Neuron (in vitro differentiated cells): ENCODE measurements at regions not wholly inside any gene's neighbourhood (a gene's known extent, or its start where the extent isn't known, plus 50 kb on each side); places are given as distances from the start of the nearest gene placed in this dataset.
"Not testable (repeated sequence)": the region's sequence is repeated elsewhere in the genome, so short reads cannot be mapped to it uniquely, and the experiment has no call there.

Experiments
- H2AFZ ChIP-seq: one replicate; pipeline ENCODE4 v1.6.1; 2013; ENCODE audit warnings: low read depth, mild to moderate bottlenecking, inconsistent platforms, low read length, moderate library complexity
- H3K27me3 ChIP-seq: one replicate; pipeline ENCODE4 v1.6.1; 2013; ENCODE audit warnings: low read length; ENCODE audit not compliant: insufficient read depth
- H3K36me3 ChIP-seq: one replicate; pipeline ENCODE4 v1.6.1; 2013; ENCODE audit warnings: low read length; ENCODE audit not compliant: insufficient read depth
- H3K4me1 ChIP-seq: one replicate; pipeline ENCODE4 v1.6.1; 2013; ENCODE audit warnings: low read length; ENCODE audit not compliant: insufficient read depth
- H3K4me3 ChIP-seq: 2 replicates; pipeline ENCODE4 v1.5.1; 2013; ENCODE audit warnings: mild to moderate bottlenecking, low read length, moderate library complexity
- H3K9me3 ChIP-seq: one replicate; pipeline ENCODE4 v1.6.1; 2013; ENCODE audit warnings: low read length

DNA sequence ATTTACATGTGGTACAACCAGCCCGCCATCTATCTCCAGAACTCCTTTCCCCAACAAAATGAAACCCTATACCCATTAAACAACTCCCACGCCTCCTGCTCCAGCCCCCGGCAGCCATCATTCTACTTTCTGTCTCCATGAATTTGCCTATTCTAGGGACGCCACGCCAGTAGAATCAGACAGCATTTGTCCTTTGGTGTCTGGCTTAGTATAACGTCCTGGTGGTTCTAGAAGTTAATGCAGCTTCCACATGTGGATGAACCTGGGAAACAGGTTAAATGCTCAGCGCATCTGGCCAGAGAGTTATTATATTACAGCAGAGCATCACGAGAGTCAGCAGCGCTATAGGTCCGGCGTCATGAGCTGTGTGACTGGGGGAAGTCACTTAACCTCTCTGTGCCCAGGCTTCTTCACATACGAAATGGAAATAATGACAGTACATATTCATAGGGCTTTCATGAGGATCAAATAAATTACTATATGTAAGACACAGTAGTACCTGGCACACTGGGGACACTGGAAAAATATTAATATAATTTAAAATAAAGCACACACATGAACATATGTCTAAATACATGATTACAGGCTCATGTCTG lies 178.7 kb upstream of the TAB2 start:
- no peaks in the 10 kb centered on the region for H3K9me3 ChIP-seq
- peaks cover 2% of the 10 kb centered on the region for H3K27me3 ChIP-seq
- no peak overlapping the region for H3K4me3 ChIP-seq
- H2AFZ ChIP-seq, result no peak overlapping the region
- H3K4me1 ChIP-seq, result no peaks in the 10 kb centered on the region
- no peaks in the 10 kb centered on the region for H3K36me3 ChIP-seq

DNA sequence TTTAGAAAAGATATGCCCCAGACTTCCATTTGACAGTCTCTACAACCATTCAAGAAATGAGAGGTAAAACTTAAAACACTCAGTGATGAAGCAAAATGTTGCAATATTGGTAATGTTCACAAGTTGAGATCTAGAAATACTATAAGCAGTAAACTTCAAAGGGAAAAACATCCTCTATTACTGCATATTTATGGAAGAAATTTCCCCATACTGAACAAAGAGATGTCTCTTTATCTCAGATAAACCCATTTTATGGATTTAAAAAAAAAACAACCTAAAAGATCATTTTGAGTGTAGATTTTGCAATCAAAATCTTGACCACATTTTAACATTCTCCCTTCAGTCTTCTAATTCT lies 177.8 kb upstream of the TAB2 start:
- peaks cover 2% of the 10 kb centered on the region for H3K27me3 ChIP-seq
- H3K9me3 ChIP-seq, result no peaks in the 10 kb centered on the region
- H3K36me3 ChIP-seq, result no peaks in the 10 kb centered on the region
- no peaks in the 10 kb centered on the region for H3K4me1 ChIP-seq
- no peak overlapping the region for H2AFZ ChIP-seq
- H3K4me3 ChIP-seq, result no peak overlapping the region

DNA sequence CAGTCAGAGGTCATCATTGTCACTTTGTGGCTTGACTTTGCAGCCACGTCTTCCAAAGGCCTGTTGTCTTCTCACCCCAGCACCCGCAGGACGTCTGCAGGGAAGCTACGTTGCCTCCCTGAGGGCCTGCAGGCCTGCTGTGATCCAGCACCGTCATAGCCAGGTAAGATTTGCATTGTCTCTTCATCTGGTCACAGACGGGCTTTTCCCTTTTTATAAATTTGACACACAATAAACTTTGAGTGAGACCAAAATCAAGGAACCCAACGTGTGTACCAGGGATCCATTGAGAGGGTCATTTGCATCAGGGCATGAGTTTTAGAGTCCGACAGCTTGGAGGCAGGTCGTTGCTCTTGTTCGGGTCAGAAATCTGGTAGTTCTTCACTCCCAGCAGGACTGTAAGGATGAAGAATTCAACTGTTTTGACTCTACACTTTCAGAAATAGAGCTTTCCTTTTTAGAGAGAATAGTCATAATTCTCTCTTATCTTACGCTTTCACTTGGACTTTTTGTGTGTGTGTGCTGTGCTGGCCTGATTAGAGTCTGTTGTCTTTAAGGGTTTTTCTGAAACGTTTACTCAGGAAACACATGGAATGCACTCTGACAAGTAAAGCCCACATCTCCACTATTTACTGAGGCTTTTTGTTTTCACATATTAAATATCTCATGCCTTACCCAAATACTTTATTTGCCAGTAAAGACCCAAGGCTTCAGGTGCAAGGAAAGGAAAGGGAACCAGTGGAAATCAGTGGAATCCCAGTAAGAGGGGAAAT lies 177.2 kb upstream of the TAB2 start:
- Histone ChIP-seq H3K9me3 (no peaks in the 10 kb centered on the region), H3K27me3 (peaks cover 2% of the 10 kb centered on the region)

DNA sequence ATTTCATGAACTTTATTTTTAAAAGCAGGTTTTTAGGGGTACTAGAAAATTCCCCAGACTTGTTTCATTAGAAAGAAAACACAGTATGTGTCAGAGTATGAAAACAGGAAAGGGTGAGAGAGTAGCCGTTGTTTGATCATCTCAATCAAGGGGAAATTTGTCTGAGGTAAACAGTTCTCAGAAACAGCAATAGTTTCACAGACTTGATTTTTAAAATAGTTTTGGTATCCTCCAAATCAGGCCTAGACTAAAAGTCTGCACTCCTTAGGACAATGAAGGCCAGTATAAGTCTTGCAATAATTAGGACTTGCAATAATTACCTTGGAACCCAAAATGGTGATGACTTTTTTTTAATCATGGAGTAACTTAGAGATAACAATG lies 176.6 kb upstream of the TAB2 start:
- Histone ChIP-seq H3K4me1 (no peaks in the 10 kb centered on the region), H3K27me3 (peaks cover 2% of the 10 kb centered on the region), H3K4me3 (no peak overlapping the region), H3K9me3 (no peaks in the 10 kb centered on the region), H3K36me3 (no peaks in the 10 kb centered on the region), H2AFZ (no peak overlapping the region)

More for the DNA sequence above, 177.2 kb upstream of the TAB2 start:
- Histone ChIP-seq H2AFZ (no peak overlapping the region), H3K4me1 (no peaks in the 10 kb centered on the region), H3K4me3 (no peak overlapping the region), H3K36me3 (no peaks in the 10 kb centered on the region)

DNA sequence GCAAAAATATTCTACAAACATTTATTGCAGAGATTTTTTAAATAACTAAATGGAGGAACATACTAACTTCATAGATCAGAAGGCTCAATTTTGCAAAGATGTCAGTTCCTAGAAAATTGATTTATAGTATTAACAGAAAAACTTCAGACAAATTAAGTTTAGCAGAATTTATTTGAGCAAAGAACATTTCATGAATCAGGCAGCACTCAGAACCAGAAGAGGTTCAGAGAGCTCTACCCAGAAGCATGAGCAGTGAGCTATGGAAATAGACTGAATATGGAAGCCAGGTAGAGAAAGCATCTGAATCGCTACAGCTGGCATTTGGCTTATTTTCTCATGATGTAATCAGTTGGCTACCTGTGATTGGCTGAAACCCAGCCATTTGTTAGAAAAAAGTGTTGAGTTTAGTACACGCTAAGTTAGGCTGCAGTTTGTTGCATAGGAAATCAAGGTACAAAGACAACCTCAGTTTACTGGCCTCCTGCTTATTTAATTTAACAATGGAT lies 174.5 kb upstream of the TAB2 start:
- Histone ChIP-seq H2AFZ (no peak overlapping the region), H3K4me3 (no peak overlapping the region), H3K4me1 (no peaks in the 10 kb centered on the region), H3K9me3 (no peaks in the 10 kb centered on the region), H3K36me3 (no peaks in the 10 kb centered on the region), H3K27me3 (peaks cover 6% of the 10 kb centered on the region)

DNA sequence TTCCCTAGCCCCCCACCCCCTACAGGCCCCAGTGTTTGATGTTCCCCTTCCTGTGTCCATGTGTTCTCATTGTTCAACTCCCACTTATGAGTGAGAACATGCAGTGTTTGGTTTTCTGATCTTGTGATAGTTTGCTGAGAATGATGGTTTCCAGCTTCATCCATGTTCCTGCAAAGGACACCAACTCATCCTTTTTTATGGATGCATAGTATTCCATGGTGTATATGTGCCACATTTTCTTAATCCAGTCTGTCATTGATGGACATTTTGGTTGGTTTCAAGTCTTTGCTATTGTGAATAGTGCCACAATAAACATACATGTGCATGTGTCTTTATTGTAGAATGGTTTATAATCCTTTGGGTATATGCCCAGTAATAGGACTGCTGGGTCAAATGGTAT lies 171.7 kb upstream of the TAB2 start:
- H3K4me3 ChIP-seq, H3K27me3 ChIP-seq, H3K9me3 ChIP-seq, H3K36me3 ChIP-seq, H3K4me1 ChIP-seq, H2AFZ ChIP-seq: not testable (repeated sequence)

DNA sequence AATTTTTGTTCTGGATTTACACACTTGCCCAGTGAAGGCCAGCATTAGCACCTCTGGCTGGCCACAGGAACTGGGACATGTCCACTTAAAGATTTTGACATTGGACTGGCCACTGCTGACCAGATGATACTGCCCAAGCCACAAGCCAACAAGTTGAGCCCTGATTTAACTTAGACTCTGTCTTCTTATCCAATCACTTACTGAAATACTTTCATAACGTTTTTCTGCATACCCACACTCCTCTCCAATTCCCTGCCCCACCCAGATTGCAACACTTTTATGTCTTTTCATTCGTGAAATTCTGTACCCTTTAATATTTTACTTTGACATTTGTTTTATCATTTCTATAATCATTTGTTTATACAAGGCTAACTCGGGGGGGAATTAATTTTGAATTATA lies 170.3 kb upstream of the TAB2 start:
- no peaks in the 10 kb centered on the region for H3K36me3 ChIP-seq
- no peaks in the 10 kb centered on the region for H3K9me3 ChIP-seq
- H3K4me1 ChIP-seq, result no peaks in the 10 kb centered on the region
- H3K4me3 ChIP-seq, result no peak overlapping the region
- peaks cover 4% of the 10 kb centered on the region for H3K27me3 ChIP-seq
- no peak overlapping the region for H2AFZ ChIP-seq

DNA sequence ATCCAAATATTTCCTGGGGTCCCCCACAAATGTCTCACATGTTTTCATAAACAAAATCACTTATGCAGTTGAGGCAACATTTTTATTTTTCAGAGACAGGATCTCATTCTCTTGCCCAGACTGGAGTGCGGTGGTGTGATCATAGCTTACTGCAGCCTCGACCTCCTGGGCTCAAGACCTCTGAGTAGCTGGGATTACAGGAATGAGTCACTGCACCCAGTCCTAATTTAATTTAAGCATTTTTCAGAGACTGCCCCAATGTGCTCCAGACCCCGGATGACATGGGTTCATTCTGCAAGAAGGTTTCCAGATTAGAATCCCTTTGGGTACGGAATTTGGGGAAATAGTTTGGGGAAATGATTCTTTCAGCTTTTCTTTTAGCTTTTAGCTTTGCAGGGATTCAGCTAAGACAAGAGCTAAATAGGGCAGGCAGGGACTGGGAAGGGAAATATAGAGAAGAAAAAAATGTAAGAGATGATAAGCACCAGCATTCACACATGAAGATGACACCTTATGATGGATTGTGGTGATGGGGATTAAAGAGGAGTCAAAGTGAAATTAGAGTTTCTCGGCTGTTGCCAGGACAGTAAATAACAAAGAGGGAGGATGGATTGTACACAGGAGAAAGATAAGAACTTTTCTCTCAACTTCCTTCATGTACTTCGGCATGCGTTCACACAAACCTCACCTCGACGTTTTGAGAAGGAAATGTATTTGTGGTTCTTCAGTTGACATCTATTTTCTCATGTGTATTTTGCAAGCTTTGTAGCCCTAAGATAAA lies 169.4 kb upstream of the TAB2 start:
- Histone ChIP-seq H3K9me3 (no peaks in the 10 kb centered on the region), H3K4me3 (no peak overlapping the region), H3K36me3 (no peaks in the 10 kb centered on the region), H3K27me3 (peaks cover 4% of the 10 kb centered on the region), H3K4me1 (no peaks in the 10 kb centered on the region), H2AFZ (no peak overlapping the region)

DNA sequence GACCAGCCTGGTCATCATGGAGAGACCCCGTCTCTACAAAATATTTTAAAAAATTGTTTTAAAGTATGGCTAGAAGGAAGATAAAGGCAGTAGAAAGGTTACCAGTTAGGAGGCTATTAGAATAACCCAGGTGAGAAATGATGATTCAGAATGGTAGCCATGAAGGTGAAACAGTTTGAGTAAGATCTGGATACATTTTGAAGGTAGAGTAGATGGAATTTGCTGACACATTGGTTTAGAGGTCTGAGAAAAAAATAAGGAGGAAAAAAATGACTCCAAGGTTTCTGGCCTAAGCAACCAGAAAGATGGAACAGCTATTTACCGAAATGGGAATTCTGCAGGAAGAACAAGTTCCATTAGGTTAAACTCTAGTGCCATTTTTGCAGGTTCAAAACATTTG lies 167.9 kb upstream of the TAB2 start:
- Histone ChIP-seq H3K4me1 (no peaks in the 10 kb centered on the region), H3K27me3 (peaks cover 4% of the 10 kb centered on the region), H2AFZ (no peak overlapping the region), H3K36me3 (no peaks in the 10 kb centered on the region), H3K4me3 (no peak overlapping the region), H3K9me3 (no peaks in the 10 kb centered on the region)

DNA sequence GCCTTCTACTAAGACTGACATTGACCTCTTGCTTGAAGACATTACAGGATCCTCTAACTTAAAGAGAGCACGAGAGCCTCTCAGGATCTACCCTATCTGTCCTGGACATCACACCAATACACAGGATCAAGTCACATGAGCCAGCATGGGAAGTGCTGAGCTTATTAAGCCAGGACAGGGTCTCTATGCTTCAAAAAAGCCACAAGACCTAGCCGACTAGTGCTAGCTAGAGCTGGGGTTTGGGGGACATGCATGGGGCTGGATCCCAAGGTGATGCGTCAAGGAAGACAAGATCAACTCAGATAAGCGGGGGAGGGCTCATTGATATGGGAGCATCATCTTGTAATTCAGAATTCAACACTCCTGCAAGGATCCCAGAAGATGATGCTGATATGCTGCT lies 167.2 kb upstream of the TAB2 start:
- H3K27me3 ChIP-seq, result peaks cover 4% of the 10 kb centered on the region
- H3K36me3 ChIP-seq, result no peaks in the 10 kb centered on the region
- H3K4me3 ChIP-seq, result no peak overlapping the region
- no peaks in the 10 kb centered on the region for H3K4me1 ChIP-seq
- H2AFZ ChIP-seq, result no peak overlapping the region
- no peaks in the 10 kb centered on the region for H3K9me3 ChIP-seq

DNA sequence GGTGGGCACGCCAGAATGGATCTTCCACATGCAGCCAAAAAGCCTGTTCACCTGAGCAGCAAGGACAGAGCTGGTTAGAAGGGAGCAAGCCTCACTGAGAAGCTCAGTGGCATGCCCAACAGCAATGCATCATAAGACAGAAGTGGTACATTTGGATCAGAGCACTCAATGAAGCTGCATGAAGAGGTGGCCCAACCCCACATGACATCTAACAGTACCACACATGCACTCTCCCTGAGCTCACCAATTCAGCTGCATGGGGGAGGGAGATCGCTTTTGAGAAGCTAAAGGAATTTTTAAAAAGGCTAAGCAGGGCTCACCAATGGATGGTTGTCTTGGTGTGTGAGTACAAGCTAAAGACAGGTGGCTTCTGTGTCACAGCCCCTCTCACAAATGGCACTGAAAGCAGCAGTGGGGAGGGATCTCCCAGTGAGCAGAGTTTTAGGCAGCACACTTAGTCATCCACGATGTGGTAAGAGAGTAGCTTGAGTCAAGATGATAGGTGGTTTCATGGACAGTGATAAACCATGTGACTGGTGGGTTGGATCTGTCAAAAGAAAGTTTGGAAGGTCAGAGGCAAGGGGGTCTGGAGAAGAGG lies 166.6 kb upstream of the TAB2 start:
- no peaks in the 10 kb centered on the region for H3K9me3 ChIP-seq
- H2AFZ ChIP-seq, result no peak overlapping the region
- H3K36me3 ChIP-seq, result no peaks in the 10 kb centered on the region
- peaks cover 4% of the 10 kb centered on the region for H3K27me3 ChIP-seq
- H3K4me3 ChIP-seq, result no peak overlapping the region
- H3K4me1 ChIP-seq, result no peaks in the 10 kb centered on the region

DNA sequence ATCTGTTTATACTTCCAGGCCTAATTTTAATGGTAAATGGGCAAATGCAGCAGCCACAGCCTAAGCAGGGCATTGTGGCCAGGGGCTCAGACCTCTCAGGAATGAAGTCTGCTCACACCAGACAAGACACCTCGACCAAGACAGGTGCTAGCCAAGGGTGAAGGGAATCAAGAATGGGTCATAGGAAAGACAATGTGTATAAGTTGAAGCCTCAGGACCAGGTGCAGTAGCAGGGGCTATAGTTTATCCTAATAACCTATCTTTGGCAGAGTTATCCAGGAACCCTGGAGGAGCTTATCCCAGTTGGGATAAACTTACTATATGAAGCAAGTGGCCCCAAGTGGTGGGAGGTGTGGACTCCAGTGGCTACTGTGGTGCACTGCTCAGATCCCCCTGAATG lies 165.0 kb upstream of the TAB2 start:
- Histone ChIP-seq H3K9me3 (no peaks in the 10 kb centered on the region), H3K36me3 (no peaks in the 10 kb centered on the region), H2AFZ (no peak overlapping the region), H3K4me3 (no peak overlapping the region), H3K27me3 (peaks cover 4% of the 10 kb centered on the region), H3K4me1 (no peaks in the 10 kb centered on the region)

DNA sequence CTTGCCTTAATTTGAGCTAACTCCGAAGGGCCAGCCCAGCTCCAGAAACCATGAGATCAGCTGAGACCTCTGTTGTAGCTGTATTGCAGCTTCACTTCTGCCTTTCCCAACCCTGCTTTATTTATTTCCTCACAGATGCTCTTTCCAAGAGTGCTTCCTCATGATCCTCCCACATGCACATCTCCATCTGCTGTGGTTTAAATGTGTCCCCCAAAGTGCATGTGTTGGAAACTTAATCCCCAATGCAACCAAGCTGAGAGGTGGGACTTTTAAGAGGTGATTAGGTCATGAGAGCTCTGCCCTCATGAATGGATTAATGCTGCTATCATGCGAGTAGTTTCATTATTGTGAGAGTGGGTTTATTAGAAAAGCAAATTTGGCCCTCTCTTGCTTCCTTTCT lies 164.4 kb upstream of the TAB2 start:
- H3K4me1 ChIP-seq, result no peaks in the 10 kb centered on the region
- no peak overlapping the region for H3K4me3 ChIP-seq
- no peaks in the 10 kb centered on the region for H3K27me3 ChIP-seq
- no peak overlapping the region for H2AFZ ChIP-seq
- H3K9me3 ChIP-seq, result no peaks in the 10 kb centered on the region
- no peaks in the 10 kb centered on the region for H3K36me3 ChIP-seq
